GM21526 (cell line): ENCODE measurements at regions not wholly inside any gene's neighbourhood (a gene's known extent, or its start where the extent isn't known, plus 50 kb on each side); places are given as distances from the start of the nearest gene placed in this dataset.

ENCODE experiments used
- ATAC-seq: cut with Tn5 transposase; IDR thresholded peaks from one replicate; pipeline ENCODE4 v1.9.1; 2021; ENCODE audit warnings: moderate library complexity; ENCODE audit not compliant: unreplicated experiment, low FRiP score

GRCh38 chr2:207235621-207236020 is 69.9 kb upstream of the KLF7 start:
- no peak for ATAC-seq

DNA sequence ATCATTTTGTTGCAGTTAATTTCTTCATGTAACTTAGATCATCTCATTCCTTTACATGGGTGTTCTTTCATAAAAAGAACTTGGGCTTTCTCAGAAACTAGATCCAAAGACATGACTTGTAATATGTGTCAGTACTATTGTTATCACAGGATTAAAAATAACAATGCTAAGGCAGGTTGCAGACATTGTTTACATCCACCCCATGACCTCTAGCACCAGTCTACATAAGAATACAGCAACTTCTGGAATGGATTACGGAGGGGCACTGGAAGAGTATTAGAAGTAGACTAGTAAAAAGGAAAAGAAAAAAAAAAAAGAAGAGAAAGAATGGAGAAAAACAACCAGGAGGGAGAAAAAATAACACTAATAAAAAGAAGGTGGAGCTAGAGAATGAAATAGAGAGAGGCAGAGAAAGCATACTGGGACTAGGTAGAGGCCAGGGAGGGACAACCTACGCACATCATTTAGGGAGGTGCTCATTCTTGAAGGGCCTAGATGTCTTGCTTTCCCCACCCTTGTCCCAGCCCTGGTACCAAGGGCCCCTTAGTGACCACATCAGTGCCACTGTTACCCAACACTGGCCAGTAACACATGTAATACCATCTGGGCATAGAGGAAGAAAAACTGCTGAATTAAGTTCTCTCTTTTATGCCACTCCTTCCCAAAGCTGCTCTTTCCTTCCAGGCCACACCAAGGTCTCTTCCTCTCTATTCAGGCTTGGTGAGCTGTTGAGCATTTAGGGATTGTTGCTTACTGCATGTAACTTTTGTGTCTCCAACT is 70.6 kb upstream of the KLF7 start:
- no peak for ATAC-seq

- no peak for ATAC-seq
Measured at GRCh38 chr2:207238831-207239701, 73.3 kb upstream of the KLF7 start.

DNA sequence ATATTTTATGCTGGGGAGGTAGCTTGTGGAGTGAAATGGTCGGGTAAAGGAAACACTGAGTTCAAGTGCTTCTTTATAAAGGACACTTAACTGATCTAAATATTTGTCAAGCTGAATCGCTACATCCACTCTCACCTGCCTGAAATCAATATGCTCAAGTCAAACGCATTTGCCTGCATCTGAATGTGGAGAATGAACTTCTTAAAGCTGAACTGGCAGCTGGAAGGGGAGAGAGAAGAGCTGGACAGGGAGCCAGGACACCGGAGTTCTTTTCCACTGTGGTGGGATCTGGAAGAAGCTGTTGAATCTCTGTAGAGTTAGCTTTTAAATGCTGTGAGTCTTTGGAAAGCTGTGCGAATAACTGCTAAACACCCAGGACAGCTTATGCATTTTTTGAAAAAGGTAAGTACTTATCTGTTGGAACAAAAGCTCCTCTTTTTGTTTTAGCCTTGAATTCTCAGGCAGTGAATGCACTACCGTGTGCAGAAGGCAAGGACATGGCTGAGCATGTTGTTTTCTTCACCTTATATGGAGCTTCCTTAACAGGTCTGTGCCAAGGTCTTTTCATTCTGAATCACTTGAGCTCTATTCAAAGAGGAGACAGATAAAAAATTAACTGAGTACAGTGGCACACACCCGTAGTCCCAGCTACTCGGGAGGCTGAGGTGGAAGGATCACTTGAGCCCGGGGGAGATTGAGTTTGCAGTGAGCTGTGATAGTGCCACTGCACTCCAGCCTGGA is 74.2 kb upstream of the KLF7 start:
- no peak for ATAC-seq

- no peak for ATAC-seq
Measured at GRCh38 chr2:207240649-207241048, 74.9 kb upstream of the KLF7 start.

DNA sequence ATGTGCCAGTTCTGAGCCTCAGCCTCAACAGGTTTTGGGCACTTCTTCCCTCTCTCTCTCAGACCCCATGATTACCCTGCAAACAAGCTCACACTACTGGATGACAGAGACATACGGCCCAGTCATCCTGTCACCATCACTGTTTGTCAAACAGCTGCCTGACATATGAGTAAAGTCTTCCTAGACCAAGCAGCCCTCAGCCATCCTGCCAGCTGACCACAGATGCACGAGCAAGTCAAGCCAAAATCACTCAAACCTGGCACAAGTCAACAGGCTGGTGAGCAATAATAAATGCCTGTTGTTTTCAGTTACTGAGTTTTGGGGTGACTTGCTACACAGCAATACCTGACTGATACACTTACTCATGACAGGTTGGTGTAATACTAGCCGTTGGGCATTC is 75.5 kb upstream of the KLF7 start:
- no peak for ATAC-seq

- ATAC-seq, result no peak
Measured at GRCh38 chr2:207243601-207244000, 77.9 kb upstream of the KLF7 start.

DNA sequence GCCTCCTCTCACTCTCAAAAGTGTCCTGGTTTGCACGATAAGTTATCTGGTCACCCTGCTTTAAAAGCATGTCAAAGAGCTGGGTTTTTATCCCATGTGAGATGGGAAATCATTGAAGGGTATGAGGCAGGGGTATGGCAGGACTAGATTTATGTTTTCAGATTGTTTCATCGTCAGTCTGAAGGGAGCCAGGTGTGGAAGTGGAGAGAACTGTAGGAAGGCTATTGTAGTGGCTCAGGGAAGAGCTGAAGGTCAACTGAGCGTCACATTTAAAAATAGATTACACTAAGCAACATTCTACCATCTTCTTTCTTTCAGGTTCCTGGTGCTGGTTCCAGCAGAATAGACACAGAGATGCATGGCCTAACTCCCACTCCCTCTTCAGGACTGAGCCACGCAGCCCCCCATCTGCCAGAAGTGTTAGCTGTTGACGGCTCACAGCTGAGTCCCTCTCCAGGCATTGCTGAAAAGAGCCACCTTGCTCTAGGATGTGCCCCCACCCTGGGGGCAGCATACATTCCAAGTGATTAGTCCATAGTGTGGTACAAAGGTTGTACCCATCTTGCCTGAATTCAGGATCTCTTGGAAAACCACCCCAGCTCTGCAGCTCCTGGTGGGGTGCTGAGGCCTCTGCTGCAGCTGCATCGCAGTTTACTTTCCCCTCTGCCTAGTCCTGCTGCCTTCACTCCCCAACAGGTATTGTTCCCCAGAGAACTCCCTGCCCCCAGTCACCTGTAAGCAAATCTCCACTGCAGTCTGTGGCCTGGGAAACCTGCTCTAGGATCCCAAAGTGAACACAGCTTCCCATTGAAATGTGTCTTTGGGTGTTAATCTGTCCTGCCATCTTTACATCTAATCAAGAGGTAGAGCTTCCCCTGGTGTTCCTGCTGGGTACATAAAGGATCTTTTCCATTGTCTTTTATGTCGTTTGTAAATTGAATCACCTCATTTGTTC is 79.5 kb upstream of the KLF7 start:
- ATAC-seq, result no peak

DNA sequence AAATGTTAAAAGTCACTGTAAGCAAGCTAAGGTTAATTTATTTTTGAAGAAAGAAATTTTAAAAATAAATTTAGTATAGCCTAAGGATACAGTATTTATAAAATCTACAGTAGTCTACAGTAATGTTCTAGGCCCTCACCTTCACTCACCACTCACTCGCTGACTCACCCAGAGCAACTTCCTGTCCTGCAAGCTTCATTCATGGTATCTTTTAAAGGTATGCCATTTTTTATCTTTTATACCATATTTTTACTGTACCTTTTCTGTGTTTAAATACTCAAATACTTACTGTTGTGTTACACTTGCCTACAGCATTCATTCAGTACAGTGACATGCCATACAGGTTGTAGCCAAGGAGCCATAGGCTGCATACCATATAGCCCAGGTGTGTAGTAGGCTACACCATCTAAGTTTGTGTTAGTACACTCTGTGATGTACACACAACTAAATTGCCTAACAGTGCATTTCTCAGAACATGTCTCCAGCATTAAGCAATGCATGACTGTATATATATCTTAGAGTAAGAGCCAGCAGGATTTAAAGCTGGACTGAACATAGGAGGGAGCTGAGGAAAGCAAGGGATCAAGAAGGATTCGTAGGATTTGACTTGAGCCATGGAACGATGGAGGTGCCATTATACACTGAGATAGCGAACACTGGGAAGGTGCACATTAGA is 83.1 kb upstream of the KLF7 start:
- no peak for ATAC-seq

GRCh38 chr2:207251022-207251421 is 85.3 kb upstream of the KLF7 start:
- no peak for ATAC-seq

DNA sequence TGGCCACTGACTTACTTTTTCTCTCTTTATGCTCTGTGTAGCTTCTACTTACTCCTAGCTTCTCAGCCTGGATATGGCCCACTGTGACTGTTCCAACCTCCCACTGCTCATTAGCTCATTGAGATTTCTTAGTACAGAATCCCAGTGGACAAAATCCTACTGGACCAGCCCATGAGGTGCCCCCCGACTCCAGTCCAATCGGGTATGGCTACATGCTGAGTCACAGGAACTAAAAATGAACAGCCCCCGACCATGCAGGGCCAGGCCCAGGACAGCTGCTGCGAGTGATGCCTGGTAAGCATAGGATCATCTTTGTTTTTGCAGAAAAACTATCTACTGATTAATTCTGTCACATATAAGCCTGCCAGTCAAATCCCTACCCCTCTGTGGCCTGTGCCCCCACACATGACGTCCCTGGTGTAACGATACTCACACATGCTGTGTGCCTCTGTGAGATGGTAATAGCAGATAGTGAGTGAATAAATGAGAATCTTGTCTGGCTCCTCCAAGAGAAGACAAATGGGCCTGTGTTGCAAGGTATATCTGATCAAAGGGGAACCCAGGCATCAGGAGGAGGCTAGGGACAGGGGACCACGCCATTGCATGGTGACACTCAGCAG is 85.9 kb upstream of the KLF7 start:
- ATAC-seq, result no peak

DNA sequence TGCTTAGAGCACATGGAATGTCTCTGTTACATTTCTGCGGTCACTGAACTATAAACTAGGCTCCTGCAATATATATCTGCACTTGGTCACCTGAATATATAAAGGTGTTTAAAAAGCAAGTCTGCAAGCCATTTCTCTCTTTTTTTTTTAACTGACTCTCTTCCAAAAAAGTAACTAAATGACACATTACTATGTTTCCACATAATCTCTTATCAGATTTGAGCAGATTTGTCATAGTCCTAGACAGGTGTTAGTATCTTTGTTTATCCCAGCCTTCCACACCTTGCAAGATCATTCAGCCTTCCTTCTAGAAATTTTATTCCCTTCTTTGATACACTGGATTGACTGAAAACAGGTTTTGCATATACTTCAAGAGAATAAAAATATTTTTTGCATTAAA is 86.7 kb upstream of the KLF7 start:
- no peak for ATAC-seq

- no peak for ATAC-seq
Measured at GRCh38 chr2:207252979-207253645, 87.4 kb upstream of the KLF7 start.

DNA sequence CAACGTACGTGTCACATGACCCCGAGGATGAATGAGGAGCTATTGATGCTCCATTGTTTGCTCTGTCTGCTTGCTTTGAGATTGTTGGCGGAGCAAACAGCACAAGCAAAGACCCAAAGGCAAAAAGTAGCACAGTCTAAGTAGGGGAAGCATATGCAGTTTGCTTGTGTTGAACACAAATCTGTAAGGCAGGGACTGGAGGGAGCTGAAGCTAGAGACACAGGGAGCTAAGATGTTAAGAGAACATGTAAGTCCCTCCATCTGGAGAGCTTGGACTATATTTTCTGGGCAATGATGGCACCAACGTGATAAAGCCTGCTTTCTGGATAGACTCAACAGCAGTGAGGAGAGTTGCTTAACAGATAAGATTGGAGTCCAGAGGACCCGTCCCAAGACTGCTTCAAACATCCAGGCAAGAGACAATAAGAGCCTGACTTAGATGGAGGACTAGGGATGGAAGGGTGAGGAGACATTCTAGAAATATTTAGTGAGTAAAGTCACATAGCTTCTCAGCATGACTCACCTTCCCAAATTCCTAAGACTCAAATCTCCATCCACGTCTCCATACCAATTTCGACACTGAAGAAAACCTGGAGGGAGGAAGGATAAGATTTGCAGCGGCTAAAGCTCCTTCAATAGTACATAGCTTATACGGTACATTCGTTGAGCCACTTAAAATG is 88.1 kb upstream of the KLF7 start:
- ATAC-seq, result no peak

DNA sequence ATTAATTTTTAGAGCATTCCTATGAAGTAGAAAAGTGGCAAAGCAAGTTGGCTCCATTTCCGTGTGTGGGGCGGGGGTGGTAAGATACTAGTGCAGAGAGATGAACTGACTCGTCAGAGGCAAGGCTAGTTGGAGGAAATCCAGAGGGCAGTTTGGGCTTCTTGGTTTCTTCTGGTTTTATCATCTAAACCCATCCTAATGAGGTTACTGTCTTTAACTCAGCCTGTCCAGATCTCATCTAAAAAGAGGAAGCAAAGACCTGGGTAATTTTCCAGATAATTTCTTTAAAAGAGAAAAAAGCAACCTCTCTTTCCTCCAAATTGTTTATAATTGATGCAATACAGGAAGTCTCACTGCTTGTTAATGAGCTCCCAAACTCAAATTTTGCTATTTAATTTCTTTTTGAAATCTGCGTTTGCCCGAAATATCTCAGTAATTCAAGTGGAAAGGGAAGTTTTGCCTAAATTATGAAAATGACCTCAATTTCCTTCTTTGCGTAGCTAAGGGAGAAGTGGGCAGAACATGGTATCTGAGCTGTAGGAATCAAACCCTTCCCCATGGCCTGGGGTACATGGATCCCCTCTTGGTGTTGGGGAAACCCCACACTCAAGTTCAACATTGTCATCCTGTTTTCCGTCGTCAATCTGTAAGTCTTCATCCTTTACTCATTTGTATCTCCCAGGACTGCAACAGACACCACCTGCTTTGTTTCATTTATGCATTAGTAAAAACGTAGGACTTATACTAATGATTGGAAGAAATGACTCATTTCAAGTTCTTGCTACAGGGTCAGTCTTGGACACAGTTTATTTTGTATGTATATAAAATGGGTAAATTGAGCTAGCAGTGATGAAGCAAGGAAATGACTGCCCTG is 89.1 kb upstream of the KLF7 start:
- no peak for ATAC-seq

DNA sequence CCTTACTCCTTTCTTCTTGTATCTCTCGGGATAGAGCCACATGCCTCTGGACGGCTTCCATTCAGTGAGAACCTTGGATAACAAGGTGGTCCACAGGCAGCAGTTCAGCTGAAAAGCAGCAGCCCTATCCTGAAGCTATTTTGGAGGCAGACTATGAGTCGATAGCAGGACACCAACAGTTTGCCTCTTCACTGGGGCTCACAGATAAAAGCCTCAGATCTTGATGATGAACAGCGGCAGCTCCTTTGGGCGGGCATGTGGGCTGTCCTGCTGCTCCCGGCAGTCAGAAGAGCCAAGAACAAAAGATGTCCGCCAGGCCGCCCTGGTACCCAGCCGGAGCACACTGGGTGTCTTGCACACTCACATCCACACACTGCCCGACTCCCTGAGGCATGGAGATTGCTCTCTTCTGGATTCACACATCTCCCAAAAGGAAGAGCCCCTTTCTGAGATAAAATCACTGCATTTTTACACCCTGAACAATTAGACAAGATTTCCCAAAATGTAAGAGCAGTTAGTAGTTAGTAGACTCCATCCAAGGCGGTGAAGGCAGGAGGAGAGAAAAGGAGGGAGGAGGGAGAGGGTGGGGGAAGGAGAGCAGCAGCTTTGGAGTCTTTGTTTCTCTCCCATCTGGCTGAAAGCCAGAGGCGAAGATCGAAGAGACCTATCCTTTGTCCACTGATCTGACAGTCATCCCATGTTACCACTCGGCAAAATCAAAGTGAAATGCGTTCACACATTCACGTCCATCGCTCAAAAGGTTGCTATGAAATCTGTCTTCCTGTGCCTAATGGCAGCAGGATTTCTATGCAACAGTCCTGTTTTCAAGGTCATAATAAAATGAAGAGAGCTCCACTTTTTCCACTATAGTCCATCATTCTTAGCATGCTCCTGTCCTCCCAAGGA is 90.1 kb upstream of the KLF7 start:
- no peak for ATAC-seq
